Nephron progenitor cell (in vitro differentiated cells): ENCODE measurements at regions not wholly inside any gene's neighbourhood (a gene's known extent, or its start where the extent isn't known, plus 50 kb on each side); places are given as distances from the start of the nearest gene placed in this dataset.

Experiments
- DNase-seq: peaks from one replicate; pipeline ENCODE4 v3.0.0; 2021
- H3K27ac Mint-ChIP-seq: 2 replicates; pipeline ENCODE4 v1.8.0; 2021; ENCODE audit warnings: mild to moderate bottlenecking, moderate library complexity, mixed read lengths
- H3K27me3 Mint-ChIP-seq: 2 replicates; pipeline ENCODE4 v1.8.0; 2021; ENCODE audit warnings: mild to moderate bottlenecking, low read depth, mixed read lengths; ENCODE audit not compliant: poor library complexity
- H3K36me3 Mint-ChIP-seq: 2 replicates; pipeline ENCODE4 v1.8.0; 2021; ENCODE audit warnings: low read depth, mixed read lengths
- H3K4me1 Mint-ChIP-seq: 2 replicates; pipeline ENCODE4 v1.8.0; 2021; ENCODE audit warnings: mixed read lengths
- H3K4me3 Mint-ChIP-seq: 2 replicates; pipeline ENCODE4 v1.8.0; 2021; ENCODE audit warnings: mild to moderate bottlenecking, moderate library complexity, mixed read lengths
- H3K9me3 Mint-ChIP-seq: 2 replicates; pipeline ENCODE4 v1.8.0; 2021; ENCODE audit warnings: mild to moderate bottlenecking, moderate library complexity, mixed read lengths
- TF ChIP-seq, protein P1 (sequence below): fragments of 200-600 bp; sonication (generic); IDR thresholded peaks from 2 replicates; pipeline ENCODE4 v1.5.0; 2021; ENCODE audit warnings: antibody characterized with exemption

GRCh38 chr15:67908756-67909155 lies 68.9 kb upstream of the RNU6-1 start:
- no peak overlapping the region for H3K4me3 Mint-ChIP-seq
- no peak overlapping the region for H3K27ac Mint-ChIP-seq
- TF ChIP-seq, protein P1, sequence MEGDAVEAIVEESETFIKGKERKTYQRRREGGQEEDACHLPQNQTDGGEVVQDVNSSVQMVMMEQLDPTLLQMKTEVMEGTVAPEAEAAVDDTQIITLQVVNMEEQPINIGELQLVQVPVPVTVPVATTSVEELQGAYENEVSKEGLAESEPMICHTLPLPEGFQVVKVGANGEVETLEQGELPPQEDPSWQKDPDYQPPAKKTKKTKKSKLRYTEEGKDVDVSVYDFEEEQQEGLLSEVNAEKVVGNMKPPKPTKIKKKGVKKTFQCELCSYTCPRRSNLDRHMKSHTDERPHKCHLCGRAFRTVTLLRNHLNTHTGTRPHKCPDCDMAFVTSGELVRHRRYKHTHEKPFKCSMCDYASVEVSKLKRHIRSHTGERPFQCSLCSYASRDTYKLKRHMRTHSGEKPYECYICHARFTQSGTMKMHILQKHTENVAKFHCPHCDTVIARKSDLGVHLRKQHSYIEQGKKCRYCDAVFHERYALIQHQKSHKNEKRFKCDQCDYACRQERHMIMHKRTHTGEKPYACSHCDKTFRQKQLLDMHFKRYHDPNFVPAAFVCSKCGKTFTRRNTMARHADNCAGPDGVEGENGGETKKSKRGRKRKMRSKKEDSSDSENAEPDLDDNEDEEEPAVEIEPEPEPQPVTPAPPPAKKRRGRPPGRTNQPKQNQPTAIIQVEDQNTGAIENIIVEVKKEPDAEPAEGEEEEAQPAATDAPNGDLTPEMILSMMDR, result no peak
- H3K4me1 Mint-ChIP-seq, result peaks cover 19% of the 10 kb centered on the region
- H3K9me3 Mint-ChIP-seq, result peaks cover 45% of the 10 kb centered on the region
- DNase-seq, result no peak
- peaks cover 24% of the 10 kb centered on the region for H3K36me3 Mint-ChIP-seq
- H3K27me3 Mint-ChIP-seq, result peaks cover 12% of the 10 kb centered on the region

GRCh38 chr15:67911727-67912126 lies 71.9 kb upstream of the RNU6-1 start:
- no peak for DNase-seq
- Mint-ChIP-seq H3K27me3 (peaks cover 11% of the 10 kb centered on the region), H3K9me3 (peaks cover 25% of the 10 kb centered on the region), H3K4me3 (no peak overlapping the region), H3K36me3 (peaks cover 4% of the 10 kb centered on the region), H3K27ac (no peak overlapping the region), H3K4me1 (peaks cover 37% of the 10 kb centered on the region)
- TF ChIP-seq, protein P1, result no peak

- TF ChIP-seq, protein P1, result no peak
- peak overlapping the region; percentile 74 for H3K4me3 Mint-ChIP-seq
- peaks cover 21% of the 10 kb centered on the region for H3K9me3 Mint-ChIP-seq
- H3K4me1 Mint-ChIP-seq, result peaks cover 60% of the 10 kb centered on the region
- DNase-seq, result no peak
- H3K36me3 Mint-ChIP-seq, result peaks cover 4% of the 10 kb centered on the region
- H3K27ac Mint-ChIP-seq, result no peak overlapping the region
- peaks cover 15% of the 10 kb centered on the region for H3K27me3 Mint-ChIP-seq
Observed at GRCh38 chr15:67914028-67914427, 74.2 kb upstream of the RNU6-1 start.

DNA sequence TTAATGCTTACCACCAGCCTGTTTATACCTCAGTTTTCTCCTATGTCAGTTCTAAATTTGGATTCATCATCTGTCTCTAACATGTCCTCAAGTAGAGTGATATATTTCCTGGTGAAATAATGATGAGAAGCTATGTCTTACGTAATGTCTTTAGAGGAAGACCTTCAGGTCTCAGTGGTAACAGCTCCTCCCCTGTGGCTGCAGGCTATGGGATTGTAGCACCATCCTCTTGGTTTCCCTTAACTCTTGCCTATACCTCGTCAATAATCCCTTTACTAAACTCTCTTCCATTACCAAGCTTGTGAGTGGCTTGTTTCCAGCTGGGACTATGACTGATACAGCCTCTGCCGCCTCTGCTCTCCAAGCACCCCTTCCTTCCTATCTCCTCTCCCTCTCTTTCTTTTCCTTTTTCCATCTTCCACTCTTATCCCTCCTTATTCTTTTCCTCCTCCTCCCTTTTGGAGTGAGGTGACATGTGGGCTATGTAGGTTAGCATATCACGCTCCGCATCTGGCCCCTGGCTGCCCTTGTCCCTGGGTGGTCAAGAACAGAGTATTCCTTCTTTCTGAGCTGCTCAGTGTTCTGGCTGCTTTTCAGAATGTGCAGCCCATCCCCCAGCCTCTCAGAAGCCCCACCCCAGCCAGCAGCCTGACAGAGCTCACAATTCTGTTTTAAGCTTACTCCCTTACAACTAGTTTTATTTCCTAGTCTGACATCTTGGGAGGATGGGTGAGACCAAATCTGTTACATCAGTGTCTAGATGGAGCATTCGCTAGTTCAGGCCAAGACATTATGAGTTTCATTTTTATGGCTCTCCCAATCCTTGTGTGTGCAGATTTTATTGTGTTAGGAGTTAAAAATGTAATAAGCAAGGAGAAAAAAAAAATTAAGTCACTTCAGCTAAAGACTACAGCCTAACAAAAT lies 75.0 kb upstream of the RNU6-1 start:
- Mint-ChIP-seq H3K9me3 (peaks cover 20% of the 10 kb centered on the region), H3K36me3 (peaks cover 4% of the 10 kb centered on the region), H3K4me1 (peaks cover 64% of the 10 kb centered on the region), H3K27me3 (peaks cover 15% of the 10 kb centered on the region), H3K27ac (peak overlapping the region; percentile 98), H3K4me3 (peak overlapping the region; percentile 74)
- TF ChIP-seq, protein P1, result no peak
- DNase-seq, result peak; percentile 58

GRCh38 chr15:67915461-67916374 lies 75.9 kb upstream of the RNU6-1 start:
- Mint-ChIP-seq H3K36me3 (peaks cover 4% of the 10 kb centered on the region), H3K4me3 (peak overlapping the region; percentile 74), H3K27ac (peak overlapping the region; percentile 98), H3K27me3 (peaks cover 15% of the 10 kb centered on the region), H3K4me1 (peaks cover 68% of the 10 kb centered on the region), H3K9me3 (peaks cover 15% of the 10 kb centered on the region)
- peak; percentile 35 for DNase-seq
- TF ChIP-seq, protein P1, result no peak
